ENCODE measurements at regions not wholly inside any gene's neighbourhood (a gene's known extent, or its start where the extent isn't known, plus 50 kb on each side); places are given as distances from the start of the nearest gene placed in this dataset.

DNA sequence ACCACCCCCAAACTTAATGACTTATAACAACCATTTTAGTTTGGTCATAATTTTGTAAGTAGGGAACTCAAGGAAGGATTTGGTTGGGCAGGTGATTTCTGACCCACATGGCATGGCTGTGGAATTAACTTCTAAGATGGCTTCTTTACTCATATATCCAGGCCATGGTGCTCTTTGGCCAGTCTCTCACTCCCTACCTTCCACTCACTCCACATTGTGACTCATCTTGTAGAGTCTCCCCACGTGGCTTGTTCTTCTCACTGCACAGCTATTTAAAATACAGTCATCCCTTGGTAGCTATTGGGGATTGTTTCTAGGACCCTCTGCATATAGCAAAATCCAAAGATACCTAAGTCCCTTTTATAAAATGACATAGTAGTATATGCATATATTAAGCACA lies 76.6 kb upstream of the MAST4 start:
- no peak for FAIRE-seq
- H3K9me3 ChIP-seq (ENCODE audit: control insufficient read depth in 2 of 3, insufficient read depth in 1 of 3, low read length in 3 of 3) = peaks cover 0 to 15% (median 8%) of the 10 kb centered on the region in 3 donors
- H3K9ac ChIP-seq (ENCODE audit: low read length in 3 of 3) = no peak overlapping the region
- H3K27ac ChIP-seq (ENCODE audit: low read depth in 2 of 2, low read length in 2 of 2) = no peak overlapping the region
- no peak overlapping the region for H3K4me3 ChIP-seq (ENCODE audit: low read length in 3 of 3)
- DNase-seq = no peak
- H3K27me3 ChIP-seq (ENCODE audit: control insufficient read depth, insufficient read depth, low read length) = no peaks in the 10 kb centered on the region
- H3K36me3 ChIP-seq (ENCODE audit: control insufficient read depth in 2 of 3, insufficient read depth in 3 of 3, low read length in 3 of 3) = no peaks in the 10 kb centered on the region
- intact Hi-C loops (cut with DNase I) = no loop called here
- H3K4me1 ChIP-seq (ENCODE audit: control insufficient read depth in 2 of 3, insufficient read depth in 2 of 3, low read depth in 1 of 3, low read length in 3 of 3) = no peaks in the 10 kb centered on the region
- TF ChIP-seq CTCF (IDR thresholded peaks at IDR 0.05; ENCODE audit: borderline replicate concordance, extremely low read depth, insufficient read depth) = no peak

DNA sequence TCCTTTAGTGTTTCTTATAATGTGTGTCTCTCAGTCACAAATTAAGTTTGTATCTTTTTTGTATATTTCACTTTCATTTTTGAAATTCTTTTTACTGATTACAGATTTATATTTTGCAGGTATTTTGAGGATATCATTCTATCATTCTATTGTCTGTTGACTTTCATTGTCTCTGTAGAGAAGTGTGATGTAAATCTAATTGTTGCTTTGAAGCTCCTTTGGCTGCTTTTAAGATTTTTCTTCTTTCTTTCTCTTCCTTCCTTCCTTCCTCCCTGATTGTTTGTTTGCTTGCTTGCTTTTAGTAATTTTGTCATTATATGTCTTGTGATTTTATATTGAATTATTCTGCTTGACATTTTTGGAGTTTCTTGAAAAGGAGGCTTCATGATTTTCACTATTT lies 75.3 kb upstream of the MAST4 start:
- Histone ChIP-seq H3K9me3 (ENCODE audit: control insufficient read depth in 2 of 3, insufficient read depth in 1 of 3, low read length in 3 of 3) (peaks cover 0 to 15% (median 8%) of the 10 kb centered on the region in 3 donors), H3K4me3 (ENCODE audit: low read length in 3 of 3) (no peak overlapping the region), H3K27me3 (ENCODE audit: control insufficient read depth, insufficient read depth, low read length) (no peaks in the 10 kb centered on the region), H3K36me3 (ENCODE audit: control insufficient read depth in 2 of 3, insufficient read depth in 3 of 3, low read length in 3 of 3) (no peaks in the 10 kb centered on the region), H3K9ac (ENCODE audit: low read length in 3 of 3) (no peak overlapping the region), H3K4me1 (ENCODE audit: control insufficient read depth in 2 of 3, insufficient read depth in 2 of 3, low read depth in 1 of 3, low read length in 3 of 3) (no peaks in the 10 kb centered on the region), H3K27ac (ENCODE audit: low read depth in 2 of 2, low read length in 2 of 2) (no peak overlapping the region)
- no peak for FAIRE-seq
- intact Hi-C loops (cut with DNase I) = no loop called here
- no peak for TF ChIP-seq CTCF (IDR thresholded peaks at IDR 0.05; ENCODE audit: borderline replicate concordance, extremely low read depth, insufficient read depth)
- no peak for DNase-seq

DNA sequence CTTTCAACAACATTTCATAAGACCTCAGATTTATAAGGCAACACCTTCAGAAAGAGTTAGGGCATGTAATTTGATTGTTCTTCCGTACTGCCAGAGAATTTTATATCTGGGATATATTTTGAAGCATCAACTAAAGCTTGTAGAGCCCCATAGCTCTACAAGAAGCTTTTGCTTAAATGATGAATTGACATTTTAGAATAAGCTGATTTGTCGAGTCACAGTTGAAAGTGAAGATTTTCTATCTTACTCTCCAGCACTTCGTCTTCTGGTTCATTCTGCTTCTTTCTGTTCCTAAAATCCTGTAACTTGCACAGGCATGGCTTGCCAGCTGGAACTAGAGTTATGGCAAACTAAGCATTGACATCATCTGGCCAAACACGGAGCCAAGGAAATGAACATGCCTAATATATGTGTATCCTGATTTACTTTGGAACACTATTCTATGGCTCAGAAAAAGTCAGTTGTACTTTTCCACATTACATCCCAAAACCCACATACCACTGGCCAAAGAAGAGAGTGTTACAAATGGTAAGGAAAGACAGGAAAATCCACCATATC lies 68.6 kb upstream of the MAST4 start:
- Histone ChIP-seq H3K9me3 (ENCODE audit: control insufficient read depth in 2 of 3, insufficient read depth in 1 of 3, low read length in 3 of 3) (no peaks in the 10 kb centered on the region), H3K4me3 (ENCODE audit: low read length in 3 of 3) (no peak overlapping the region), H3K4me1 (ENCODE audit: control insufficient read depth in 2 of 3, insufficient read depth in 2 of 3, low read depth in 1 of 3, low read length in 3 of 3) (no peaks in the 10 kb centered on the region), H3K27ac (ENCODE audit: low read depth in 2 of 2, low read length in 2 of 2) (no peak overlapping the region), H3K27me3 (ENCODE audit: control insufficient read depth, insufficient read depth, low read length) (no peaks in the 10 kb centered on the region), H3K9ac (ENCODE audit: low read length in 3 of 3) (no peak overlapping the region), H3K36me3 (ENCODE audit: control insufficient read depth in 2 of 3, insufficient read depth in 3 of 3, low read length in 3 of 3) (no peaks in the 10 kb centered on the region)
- DNase-seq (no peak), FAIRE-seq (no peak)
- no peak for TF ChIP-seq CTCF (IDR thresholded peaks at IDR 0.05; ENCODE audit: borderline replicate concordance, extremely low read depth, insufficient read depth)
- intact Hi-C loops (cut with DNase I) = no loop called here

- no peak for DNase-seq
- FAIRE-seq = no peak
- intact Hi-C loops (cut with DNase I) = no loop called here
Measured at GRCh38 chr5:66529182-66529581, 67.0 kb upstream of the MAST4 start.

More at GRCh38 chr5:66529182-66529581, 67.0 kb upstream of the MAST4 start:
- no peak overlapping the region for H3K27ac ChIP-seq (ENCODE audit: low read depth in 2 of 2, low read length in 2 of 2)
- no peak for TF ChIP-seq CTCF (IDR thresholded peaks at IDR 0.05; ENCODE audit: borderline replicate concordance, extremely low read depth, insufficient read depth)
- no peaks in the 10 kb centered on the region for H3K4me1 ChIP-seq (ENCODE audit: control insufficient read depth in 2 of 3, insufficient read depth in 2 of 3, low read depth in 1 of 3, low read length in 3 of 3)
- no peak overlapping the region for H3K9ac ChIP-seq (ENCODE audit: low read length in 3 of 3)
- no peaks in the 10 kb centered on the region for H3K27me3 ChIP-seq (ENCODE audit: control insufficient read depth, insufficient read depth, low read length)
- no peaks in the 10 kb centered on the region for H3K36me3 ChIP-seq (ENCODE audit: control insufficient read depth in 2 of 3, insufficient read depth in 3 of 3, low read length in 3 of 3)
- no peak overlapping the region for H3K4me3 ChIP-seq (ENCODE audit: low read length in 3 of 3)
- H3K9me3 ChIP-seq (ENCODE audit: control insufficient read depth in 2 of 3, insufficient read depth in 1 of 3, low read length in 3 of 3) = no peaks in the 10 kb centered on the region
